SKM-1 treated with dmso at 0.1 percent for 144 hours (cell line): ENCODE measurements at regions not wholly inside any gene's neighbourhood (a gene's known extent, or its start where the extent isn't known, plus 50 kb on each side); places are given as distances from the start of the nearest gene placed in this dataset.

Experiments used
- DNase-seq: peaks from one replicate; lab custom pipeline; 2025; ENCODE audit not compliant: unreplicated experiment; lab: John Stamatoyannopoulos, UW

DNA sequence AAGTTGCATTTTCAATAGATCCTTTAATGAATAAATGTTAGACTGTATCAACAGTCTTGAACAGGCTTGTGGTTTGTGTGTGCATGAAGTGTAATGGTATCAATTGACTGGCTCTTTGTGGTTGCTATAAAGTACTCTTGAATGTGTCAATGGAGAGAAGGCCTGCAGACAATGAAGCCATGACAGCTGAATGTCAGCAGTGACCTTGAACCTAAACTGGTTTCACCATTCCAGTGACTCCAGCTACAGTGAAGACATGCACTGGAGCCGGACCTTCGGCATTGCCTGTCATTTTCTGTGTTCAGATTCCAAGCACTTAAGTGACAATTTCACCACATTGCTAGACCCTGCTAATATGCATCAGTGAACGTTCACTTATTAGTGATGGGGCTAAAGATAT, 276.0 kb upstream of the TMEM161B start:
- no peak for DNase-seq

DNA sequence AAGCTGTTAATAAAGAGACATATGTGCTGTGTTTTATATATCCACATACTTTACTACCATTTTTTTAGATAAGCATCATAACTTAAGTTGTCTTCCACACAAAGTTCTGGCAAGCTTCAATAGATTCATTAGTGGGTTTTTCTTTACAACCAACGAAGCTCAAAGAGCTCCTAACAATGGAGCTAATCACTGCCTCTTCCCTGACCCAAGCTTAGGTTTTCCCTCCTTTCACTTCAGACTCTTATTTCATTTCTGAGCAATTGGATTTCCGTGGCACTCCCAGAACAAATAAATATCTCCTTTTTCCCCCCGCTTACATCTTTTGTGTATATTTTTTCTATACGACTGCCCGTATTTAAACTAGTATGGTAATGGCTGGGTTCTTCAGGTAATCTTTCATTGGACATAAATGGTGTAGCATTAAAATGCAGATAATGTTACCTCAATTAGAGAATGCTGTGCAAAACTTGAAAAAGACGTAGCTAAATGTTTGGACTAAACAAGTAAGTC, 275.5 kb upstream of the TMEM161B start:
- DNase-seq = no peak

- no peak for DNase-seq
These were observed 274.1 kb upstream of the TMEM161B start for GRCh38 chr5:88542786-88543185.

- no peak for DNase-seq
These were observed 271.9 kb upstream of the TMEM161B start for GRCh38 chr5:88540471-88541115.

DNA sequence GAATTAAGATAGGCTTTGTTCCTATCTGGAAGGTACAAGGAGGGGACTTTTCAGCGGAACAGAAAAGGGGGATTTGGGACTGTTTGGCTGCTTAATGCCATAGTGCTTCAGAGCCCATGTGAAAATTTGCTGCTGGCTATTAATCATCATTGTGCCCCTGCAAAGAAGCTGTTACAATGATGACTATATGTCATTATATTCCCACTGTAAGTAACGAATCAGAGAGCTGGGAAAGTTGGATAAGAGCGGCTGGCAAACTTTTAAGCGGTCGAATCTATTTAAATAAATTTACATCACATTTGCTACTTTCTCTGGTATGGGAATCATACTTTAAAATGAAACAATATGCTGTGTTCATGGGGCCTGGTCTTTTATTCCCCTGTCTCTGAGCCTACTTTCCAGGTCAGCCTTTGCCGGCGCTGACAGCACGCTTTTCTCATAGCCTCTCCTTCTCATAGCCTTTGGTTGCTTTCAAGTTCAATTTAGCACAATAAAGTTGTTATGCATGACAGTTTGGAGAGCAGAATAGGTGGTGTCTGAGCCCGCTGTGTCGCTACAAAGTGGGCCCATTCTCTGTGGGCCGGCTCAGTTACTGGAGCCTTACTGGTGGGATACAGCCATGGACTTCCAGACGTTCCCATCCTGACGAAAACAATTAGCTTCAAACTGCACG, 271.2 kb upstream of the TMEM161B start:
- no peak for DNase-seq

DNA sequence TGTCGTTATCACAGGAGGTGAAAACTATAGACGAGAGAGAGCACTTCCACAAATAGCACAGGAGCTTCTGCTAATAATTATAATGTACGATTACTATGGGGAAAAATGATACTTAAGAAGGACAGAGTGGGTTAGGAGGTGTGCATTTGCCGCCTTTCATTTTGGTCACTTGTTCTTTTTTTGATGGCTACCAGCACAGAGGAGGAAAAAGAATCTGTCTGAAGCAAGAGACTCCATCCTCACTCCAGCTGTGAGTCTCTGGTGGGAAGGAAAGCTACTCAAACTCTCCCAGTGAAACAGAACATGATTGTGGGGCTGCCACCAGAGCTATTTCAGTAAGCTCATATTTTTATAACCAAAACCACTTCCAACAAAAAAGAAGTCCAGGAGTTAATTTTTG, 270.4 kb upstream of the TMEM161B start:
- no peak for DNase-seq

GRCh38 chr5:88536146-88536545, 267.5 kb upstream of the TMEM161B start:
- no peak for DNase-seq

DNA sequence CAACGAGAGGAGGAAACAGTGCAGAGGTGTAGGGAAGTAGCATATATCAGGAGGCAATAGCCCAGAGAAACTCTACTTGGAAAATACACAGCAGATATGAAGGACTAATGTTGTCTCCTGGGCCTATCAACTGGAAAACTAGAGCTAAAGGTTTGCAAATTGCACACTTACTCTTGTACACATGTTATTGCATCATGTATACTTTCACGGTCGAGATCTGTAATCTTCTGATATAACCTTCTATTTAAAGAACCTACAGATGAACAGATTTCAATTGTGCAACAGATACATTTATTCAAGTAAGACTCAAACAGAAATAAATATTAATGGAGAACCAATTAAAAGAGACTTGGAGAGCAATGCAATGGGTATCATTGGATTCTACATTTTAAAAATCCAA, 256.3 kb upstream of the TMEM161B start:
- no peak for DNase-seq

GRCh38 chr5:88519066-88519465, 250.4 kb upstream of the TMEM161B start:
- DNase-seq = no peak

DNA sequence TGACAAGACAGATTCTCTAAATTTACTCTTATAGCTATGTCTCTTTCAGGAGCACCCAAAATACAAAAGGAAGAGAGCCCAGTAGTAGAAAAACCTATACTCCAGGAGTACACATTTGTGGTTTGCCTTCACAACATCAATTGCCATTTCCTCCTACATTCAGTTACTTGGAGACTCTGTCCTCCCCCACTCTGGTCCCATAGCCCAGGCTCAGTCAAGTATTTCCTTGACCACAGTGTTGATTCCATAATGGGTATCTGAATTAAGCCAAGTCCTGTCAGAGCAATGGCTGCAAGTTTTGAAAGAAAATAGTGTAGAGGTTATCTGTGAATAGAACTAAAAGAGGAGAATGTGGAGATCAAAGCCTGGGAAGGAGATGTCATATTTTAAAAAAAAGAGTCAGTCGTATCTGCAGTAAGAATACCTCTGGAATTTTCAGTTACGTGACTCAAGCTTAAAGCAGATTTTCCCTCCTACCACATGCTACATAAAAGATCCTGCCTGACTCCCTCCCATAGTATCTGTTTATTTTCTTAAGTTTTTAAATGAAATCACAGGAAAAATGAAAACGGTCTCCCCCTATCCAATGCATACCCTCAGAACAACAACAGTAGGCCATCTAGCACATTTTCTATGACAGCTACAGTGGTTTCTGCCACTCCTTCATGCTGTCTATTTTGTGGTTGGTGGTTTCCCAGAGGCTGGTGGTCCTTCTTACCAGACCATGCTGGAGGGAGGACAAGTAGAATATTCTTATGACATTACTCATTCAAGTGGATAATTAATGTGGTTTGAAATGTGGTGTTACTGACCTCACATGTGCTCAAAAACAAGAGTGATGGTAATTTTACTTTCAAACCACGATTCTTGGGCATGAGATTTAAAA, 249.7 kb upstream of the TMEM161B start:
- DNase-seq = no peak

DNA sequence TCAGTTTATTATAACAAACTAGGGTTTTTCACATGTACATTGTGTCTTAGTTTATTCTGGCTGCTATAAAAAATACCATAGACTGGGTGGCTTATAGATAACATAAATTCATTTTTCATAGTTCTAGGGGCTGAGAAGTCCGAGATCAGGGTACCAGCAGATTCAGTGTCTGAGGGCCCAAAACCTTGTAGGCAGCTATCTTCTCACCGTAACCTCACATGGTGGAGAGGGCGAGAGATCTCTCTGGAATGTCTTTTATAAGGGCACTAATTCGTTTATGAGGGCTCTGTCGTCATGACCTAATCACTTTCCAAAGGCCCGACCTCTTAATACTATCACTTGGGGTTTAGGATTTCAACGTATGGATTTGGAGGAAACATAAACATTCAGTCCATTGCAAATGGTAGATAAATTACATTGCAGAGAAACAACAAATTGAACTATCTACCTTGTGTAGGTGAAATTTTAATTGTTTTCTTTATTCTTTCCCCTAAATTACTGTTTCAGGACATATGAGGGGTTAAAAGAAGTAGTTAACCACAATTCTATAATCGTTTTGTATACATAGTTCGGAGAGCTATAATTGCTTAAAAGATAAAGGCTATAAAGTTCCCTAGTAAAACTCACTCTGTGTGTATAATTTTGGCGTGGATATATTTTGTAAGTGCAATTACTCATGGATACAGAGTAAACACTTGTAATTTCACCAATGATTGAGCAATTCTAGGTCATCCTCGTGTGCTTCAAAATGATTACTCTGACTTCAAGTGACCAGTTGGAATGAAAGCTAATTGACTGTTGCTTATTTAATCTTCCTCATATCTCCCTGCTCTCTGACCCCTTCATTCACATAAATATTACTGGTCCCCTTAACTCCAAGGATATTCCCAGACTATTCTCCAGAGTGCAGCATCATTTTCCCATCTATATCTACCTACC, 247.5 kb upstream of the TMEM161B start:
- no peak for DNase-seq

DNA sequence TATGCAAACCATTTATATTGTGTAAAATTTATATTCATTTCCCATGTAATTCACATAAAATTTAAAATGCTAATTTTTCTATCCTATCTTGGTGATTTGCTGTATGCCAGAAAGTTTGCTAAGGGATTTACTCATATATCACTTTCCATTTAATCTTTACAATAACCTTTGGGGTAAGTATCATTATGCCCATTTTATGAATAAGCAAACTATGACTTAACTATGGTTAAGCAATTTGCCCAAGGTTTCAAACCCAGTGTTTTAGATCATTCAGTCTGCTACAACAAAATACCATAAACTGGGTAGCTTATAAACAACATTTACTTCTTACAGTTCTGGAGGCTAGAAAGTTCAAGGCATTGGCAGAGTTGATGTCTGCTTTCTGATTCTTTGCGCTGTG, 246.4 kb upstream of the TMEM161B start:
- no peak for DNase-seq

GRCh38 chr5:88509403-88509802, 240.8 kb upstream of the TMEM161B start:
- DNase-seq = no peak

DNA sequence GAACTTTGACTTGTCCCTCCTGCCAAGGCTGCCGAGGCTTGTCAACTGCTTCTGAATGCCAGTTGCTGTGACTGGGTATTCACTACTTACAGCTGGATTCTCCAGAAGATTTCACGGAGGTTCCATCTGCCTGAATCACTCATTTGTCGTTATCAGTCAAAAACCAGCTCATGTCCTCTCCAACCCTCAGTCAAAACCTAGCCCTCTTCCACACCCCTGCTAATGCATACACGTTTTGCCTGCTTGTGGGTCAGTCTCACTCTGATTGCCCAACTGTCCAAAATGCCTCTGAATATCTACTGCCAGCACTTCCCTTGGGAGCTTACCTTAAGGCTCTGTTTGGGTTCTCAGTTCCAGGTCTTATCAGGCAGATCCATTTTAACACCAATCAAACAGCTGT, 238.6 kb upstream of the TMEM161B start:
- DNase-seq = no peak

- no peak for DNase-seq
These were observed 234.8 kb upstream of the TMEM161B start for GRCh38 chr5:88503406-88503805.

DNA sequence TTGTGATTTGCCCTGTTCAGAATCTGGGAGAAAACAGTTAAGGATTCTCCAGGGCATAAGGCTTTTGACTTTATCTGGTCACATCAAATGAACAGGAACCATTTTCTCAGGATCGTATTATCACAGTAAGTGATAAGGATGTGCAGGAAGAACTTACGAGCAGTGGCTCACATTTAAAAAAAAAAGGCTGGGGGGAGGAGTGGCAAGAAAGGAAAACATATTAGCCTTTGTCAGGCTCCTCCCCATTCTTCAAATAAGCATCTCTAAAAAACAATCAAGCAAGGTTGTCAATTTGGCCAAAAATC, 234.3 kb upstream of the TMEM161B start:
- DNase-seq = no peak

DNA sequence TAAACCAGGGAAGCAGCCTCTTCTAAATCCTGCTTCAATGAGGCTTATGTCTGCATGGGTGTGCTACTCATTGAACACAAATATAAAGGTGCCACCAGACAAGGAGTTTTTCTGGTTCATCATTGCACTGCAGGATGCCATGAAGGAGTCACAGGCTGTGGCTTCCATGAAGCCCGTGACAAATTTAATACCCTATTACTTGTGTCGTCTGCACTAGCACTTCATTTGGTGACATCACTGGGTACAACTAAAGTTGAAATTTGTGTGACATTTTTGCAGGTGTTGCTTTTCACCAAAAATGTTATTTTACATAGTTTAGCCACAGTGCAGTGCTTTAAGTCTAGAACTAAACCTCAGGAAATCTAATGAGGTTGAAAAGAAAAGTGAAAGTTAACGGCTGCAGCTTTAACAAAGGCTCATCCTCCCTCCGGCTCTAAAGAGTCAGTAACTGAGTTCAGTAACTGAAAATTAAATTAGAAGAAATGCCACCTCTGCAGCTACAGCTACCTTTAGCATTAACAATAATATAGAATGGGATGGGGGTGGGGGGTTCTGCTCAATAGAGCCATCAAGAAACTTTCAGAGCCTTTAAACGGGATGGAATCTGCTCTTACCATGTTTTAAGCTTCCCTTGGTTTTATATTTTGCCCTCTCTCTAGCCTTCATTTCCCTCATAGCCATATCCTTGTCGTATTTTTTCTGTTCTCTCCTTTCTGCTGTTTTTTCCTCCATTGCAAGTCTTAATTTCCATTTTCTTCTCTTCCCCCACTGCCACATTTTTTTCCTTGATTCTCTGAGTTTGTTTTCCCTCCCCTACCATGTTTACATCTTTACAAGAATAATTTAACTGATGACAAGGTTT, 233.8 kb upstream of the TMEM161B start:
- no peak for DNase-seq

GRCh38 chr5:88495810-88496209, 227.2 kb upstream of the TMEM161B start:
- no peak for DNase-seq

DNA sequence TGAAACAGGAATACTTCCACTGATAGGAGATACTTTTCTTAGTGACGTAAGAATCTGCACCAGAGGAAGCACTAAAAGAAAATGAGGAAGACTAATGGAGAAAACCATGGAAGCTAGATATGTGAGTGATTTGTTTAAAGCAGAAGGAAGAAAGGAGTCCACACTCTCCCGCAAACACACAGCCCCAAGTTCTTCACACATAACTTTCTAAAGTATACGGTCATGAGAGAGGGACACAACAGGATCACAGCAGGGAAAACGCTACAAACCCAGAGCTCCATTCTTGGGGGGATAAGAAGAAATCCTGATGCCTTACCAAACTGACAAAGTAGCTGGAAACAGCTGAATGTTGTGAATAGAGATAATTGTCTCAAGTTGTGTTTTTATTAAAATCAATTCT, 222.2 kb upstream of the TMEM161B start:
- no peak for DNase-seq

GRCh38 chr5:88489364-88489763, 220.7 kb upstream of the TMEM161B start:
- DNase-seq = no peak
